IMR-90 (cell line): ENCODE measurements at regions not wholly inside any gene's neighbourhood (a gene's known extent, or its start where the extent isn't known, plus 50 kb on each side); places are given as distances from the start of the nearest gene placed in this dataset.
"Not testable (repeated sequence)": the region's sequence is repeated elsewhere in the genome, so short reads cannot be mapped to it uniquely, and the experiment has no call there.

Source experiments
- ATAC-seq: fragments of 200-7000 bp; cut with Tn5 transposase; 2 replicates; pipeline ENCODE4 v1.9.1; 2020; ENCODE audit warnings: low read depth, mild to moderate bottlenecking, moderate library complexity
- BruUV-seq: library from RNA; stranded (reverse); fragments of 400-500 nt; replicated peaks from 2 replicates; lab custom pipeline; 2021; lab: Mats Ljungman, UMichigan
- CTCF ChIA-PET: fragments of 300-600 bp; formaldehyde crosslinking; extraction: SDS; loops from one replicate; lab custom pipeline; 2021; ENCODE audit warnings: antibody characterized with exemption; lab: Yijun Ruan, JAX
- POLR2A ChIA-PET: fragments of 300-600 bp; sonication (Branson Sonifier 250); formaldehyde crosslinking; loops from one replicate; lab custom pipeline; 2022; ENCODE audit warnings: antibody characterized with exemption; ENCODE audit not compliant: unreplicated experiment; lab: Charles Lee
- DNase-seq: peaks from one replicate; pipeline ENCODE4 v3.0.0; 2013
- H2AFZ ChIP-seq: replicated peaks from 2 replicates; pipeline ENCODE3; 2013; ENCODE audit warnings: low read length, mild to moderate bottlenecking; ENCODE audit not compliant: poor library complexity
- H2AK5ac ChIP-seq: 2 replicates; pipeline ENCODE4 v1.6.1; 2013; ENCODE audit warnings: low read depth, low read length, inconsistent platforms
- H2AK9ac ChIP-seq: replicated peaks from 2 replicates; pipeline ENCODE3; 2013; ENCODE audit warnings: mild to moderate bottlenecking, low read depth, low read length, moderate library complexity; ENCODE audit not compliant: poor library complexity
- H2BK120ac ChIP-seq: 2 replicates; pipeline ENCODE4 v1.6.1; 2013; ENCODE audit warnings: low read depth, low read length, inconsistent platforms
- H2BK15ac ChIP-seq: 3 replicates; pipeline ENCODE4 v1.6.1; 2013; ENCODE audit warnings: low read depth, low read length, inconsistent platforms
- H2BK20ac ChIP-seq: 2 replicates; pipeline ENCODE4 v1.6.1; 2013; ENCODE audit warnings: low read depth, mild to moderate bottlenecking, inconsistent platforms, low read length, moderate library complexity
- H2BK5ac ChIP-seq: 2 replicates; pipeline ENCODE4 v1.6.1; 2013; ENCODE audit warnings: mild to moderate bottlenecking, low read depth, low read length, inconsistent platforms; ENCODE audit not compliant: poor library complexity, severe bottlenecking
- H3K14ac ChIP-seq: replicated peaks from 2 replicates; pipeline ENCODE4 v1.6.1; 2013; ENCODE audit warnings: low read depth, low read length, inconsistent platforms
- H3K18ac ChIP-seq: 2 replicates; pipeline ENCODE4 v1.6.1; 2013; ENCODE audit warnings: low read depth, low read length, control low read depth
- H3K23ac ChIP-seq: 2 replicates; pipeline ENCODE4 v1.6.1; 2013; ENCODE audit warnings: low read depth, low read length, inconsistent platforms
- H3K27ac ChIP-seq: 2 replicates; pipeline ENCODE4 v1.5.1; 2013; ENCODE audit warnings: mild to moderate bottlenecking, control low read depth, low read length; ENCODE audit not compliant: insufficient read depth
- H3K27me3 ChIP-seq: 2 replicates; pipeline ENCODE4 v1.6.1; 2013; ENCODE audit warnings: low read length; ENCODE audit not compliant: control insufficient read depth, insufficient read depth
- H3K36me3 ChIP-seq: 2 replicates; pipeline ENCODE4 v1.6.1; 2013; ENCODE audit warnings: low read length, mixed read lengths; ENCODE audit not compliant: control insufficient read depth, insufficient read depth
- H3K4ac ChIP-seq: 2 replicates; pipeline ENCODE4 v1.6.1; 2013; ENCODE audit warnings: low read depth, low read length, inconsistent platforms
- H3K4me1 ChIP-seq: 2 replicates; pipeline ENCODE4 v1.6.1; 2013; ENCODE audit warnings: low read length, mixed read lengths; ENCODE audit not compliant: control insufficient read depth, insufficient read depth
- H3K4me2 ChIP-seq: 2 replicates; pipeline ENCODE4 v1.6.1; 2013; ENCODE audit warnings: low read depth, mild to moderate bottlenecking, control low read depth, low read length, moderate library complexity
- H3K4me3 ChIP-seq: 2 replicates; pipeline ENCODE4 v1.5.1; 2013; ENCODE audit warnings: low read depth, mild to moderate bottlenecking, control low read depth, low read length, moderate library complexity; ENCODE audit not compliant: insufficient read depth
- H3K56ac ChIP-seq: 2 replicates; pipeline ENCODE4 v1.6.1; 2013; ENCODE audit warnings: low read length, inconsistent platforms; ENCODE audit not compliant: insufficient read depth; ENCODE audit errors: extremely low read depth
- H3K79me1 ChIP-seq, 2 experiments: 2 replicates each; pipeline ENCODE4 v1.6.1; 2013; ENCODE audit warnings: low read length in 2 of 2, inconsistent platforms in 1 of 2, low read depth in 1 of 2
- H3K9ac ChIP-seq: 2 replicates; pipeline ENCODE4 v1.6.1; 2013; ENCODE audit warnings: low read depth, low read length, control low read depth
- H3K9me1 ChIP-seq: 2 replicates; pipeline ENCODE4 v1.6.1; 2013; ENCODE audit warnings: low read length, inconsistent platforms; ENCODE audit not compliant: insufficient read depth
- H3K9me3 ChIP-seq: 2 replicates; pipeline ENCODE4 v1.6.1; 2013; ENCODE audit warnings: low read length; ENCODE audit not compliant: control insufficient read depth, insufficient read depth
- H4K20me1 ChIP-seq: 2 replicates; pipeline ENCODE4 v1.6.1; 2013; ENCODE audit warnings: low read length, inconsistent platforms; ENCODE audit not compliant: insufficient read depth
- H4K5ac ChIP-seq: 2 replicates; pipeline ENCODE4 v1.6.1; 2013; ENCODE audit warnings: mild to moderate bottlenecking, low read depth, low read length, control low read depth
- H4K8ac ChIP-seq, 2 experiments: 2 replicates each; pipeline ENCODE4 v1.6.1; 2013; ENCODE audit warnings: low read depth in 2 of 2, low read length in 2 of 2, control low read depth in 1 of 2, inconsistent platforms in 1 of 2
- H4K91ac ChIP-seq: 2 replicates; pipeline ENCODE4 v1.6.1; 2013; ENCODE audit warnings: low read depth, low read length, inconsistent platforms; ENCODE audit not compliant: insufficient read depth
- WGBS, 2 experiments: methylation state at CpG; one replicate each; pipeline versions ENCODE4 v1.1.5 to v1.1.7; 2013; ENCODE audit warnings: missing lambda C conversion rate in 2 of 2; ENCODE audit not compliant: insufficient read length in 1 of 2; ENCODE audit errors: extremely low coverage in 2 of 2; 5-methylcytosine and 5-hydroxymethylcytosine counted together
- dilution Hi-C: fragments of 300-500 bp; cut with HindIII; formaldehyde crosslinking; loops from one replicate; pipeline ENCODE4 v1.14.3; 2018; ENCODE audit warnings: low sequenced_read_pairs; ENCODE audit not compliant: unreplicated experiment
- in situ Hi-C: fragments of 300-500 bp; cut with MboI; formaldehyde crosslinking; loops from 3 replicates; pipeline ENCODE4 v1.14.3; 2019; ENCODE audit warnings: low sequenced_read_pairs, inconsistent platforms, mixed read lengths
- intact Hi-C: fragments of 100-400 bp; cut with micrococcal nuclease; formaldehyde crosslinking; loops from 2 replicates; pipeline ENCODE4 v1.10.0; 2022

DNA sequence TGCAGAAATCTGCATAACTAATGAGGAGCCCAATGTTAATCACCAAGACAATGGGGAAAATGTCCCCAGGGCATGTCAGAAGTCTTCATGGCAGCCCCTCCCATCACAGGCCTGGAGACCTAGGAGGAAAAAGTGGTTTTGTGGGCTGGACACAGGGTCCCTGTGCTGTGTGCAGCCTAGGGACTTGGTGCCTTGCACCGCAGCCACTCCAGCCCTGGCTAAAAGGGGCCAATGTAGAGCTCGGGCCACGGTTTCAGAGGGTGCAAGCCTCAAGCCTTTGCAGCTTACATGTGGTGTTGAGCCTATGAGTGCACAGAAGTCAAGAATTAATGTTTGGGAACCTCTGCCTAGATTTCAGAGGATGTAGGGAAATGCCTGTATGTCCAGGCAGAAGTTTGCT lies 474.3 kb upstream of the ADGRB3 start:
- DNase-seq, H3K79me1 ChIP-seq, H2AFZ ChIP-seq, CTCF ChIA-PET, H3K36me3 ChIP-seq, H3K18ac ChIP-seq, dilution Hi-C loops, H3K14ac ChIP-seq, BruUV-seq, H2AK9ac ChIP-seq, H3K23ac ChIP-seq, H4K20me1 ChIP-seq, H3K4me2 ChIP-seq, H2BK15ac ChIP-seq, H4K91ac ChIP-seq, H3K27ac ChIP-seq, H2BK5ac ChIP-seq, H3K4me3 ChIP-seq, H3K56ac ChIP-seq, H3K4me1 ChIP-seq, H2AK5ac ChIP-seq, POLR2A ChIA-PET, H3K9me1 ChIP-seq, H3K4ac ChIP-seq, intact Hi-C loops, H3K9me3 ChIP-seq, H4K5ac ChIP-seq, H3K9ac ChIP-seq, ATAC-seq, H4K8ac ChIP-seq, in situ Hi-C loops, H3K27me3 ChIP-seq, H2BK120ac ChIP-seq, H2BK20ac ChIP-seq: not testable (repeated sequence)
- 33% methylated on average over 3 of the region's 3 CpGs; no CpG with 5 or more reads in 1 of the 2 experiments for WGBS, 2 experiments
